Liver (tissue), 3 donors: ENCODE measurements at regions not wholly inside any gene's neighbourhood (a gene's known extent, or its start where the extent isn't known, plus 50 kb on each side); places are given as distances from the start of the nearest gene placed in this dataset.

ENCODE experiments used
- ATF3 ChIP-seq: IDR thresholded peaks from 2 replicates; pipeline ENCODE4 v1.6.1; 2016; ENCODE audit warnings: antibody characterized with exemption
- CTCF ChIP-seq: fragments of 150-350 bp; IDR thresholded peaks from 2 replicates; pipeline ENCODE4 v1.5.1; 2017; ENCODE audit warnings: improper control_type of control experiment, low read depth, low read length; ENCODE audit not compliant: missing input control
- EGR1 ChIP-seq, 2 donors: IDR thresholded peaks; 2 replicates each; pipeline ENCODE4 v1.6.1; 2016 to 2018; ENCODE audit warnings: antibody characterized with exemption in 2 of 2, low read depth in 2 of 2
- GABPA ChIP-seq, 2 donors: IDR thresholded peaks in 1 of 2; conservative IDR thresholded peaks in 1 of 2; 2 replicates each; pipeline ENCODE4 v1.6.1; 2016; ENCODE audit warnings: antibody characterized with exemption in 2 of 2, mild to moderate bottlenecking in 1 of 2, moderate library complexity in 1 of 2
- HNF4A ChIP-seq, 2 donors: conservative IDR thresholded peaks; 2 replicates each; pipeline ENCODE4 v1.6.1; 2016; ENCODE audit warnings: antibody characterized with exemption in 2 of 2, mild to moderate bottlenecking in 2 of 2
- MAX ChIP-seq: IDR thresholded peaks from 2 replicates; pipeline ENCODE4 v1.6.1; 2016; ENCODE audit warnings: antibody characterized with exemption
- RAD21 ChIP-seq, 2 donors: IDR thresholded peaks; 2 replicates each; pipeline ENCODE4 v1.6.1; 2016; ENCODE audit warnings: antibody characterized with exemption in 2 of 2, mild to moderate bottlenecking in 2 of 2
- SP1 ChIP-seq: IDR thresholded peaks from 2 replicates; pipeline ENCODE4 v1.6.1; 2018; ENCODE audit warnings: antibody characterized with exemption, mild to moderate bottlenecking
- YY1 ChIP-seq: IDR thresholded peaks from 2 replicates; pipeline ENCODE4 v1.6.1; 2016; ENCODE audit warnings: antibody characterized with exemption, mild to moderate bottlenecking
- ZBTB33 ChIP-seq: IDR thresholded peaks from 2 replicates; pipeline ENCODE4 v1.6.1; 2016; ENCODE audit warnings: antibody characterized with exemption
- donor health status: healthy.
- donor health status: healthy.

- no peak for TF ChIP-seq ATF3
- TF ChIP-seq CTCF, result no peak
- no peak for TF ChIP-seq GABPA (IDR thresholded peaks at IDR 0.05 in 1 of 2, conservative IDR thresholded peaks at IDR 0.05 in 1 of 2)
- TF ChIP-seq RAD21 (IDR thresholded peaks at IDR 0.05), result no peak
- no peak for TF ChIP-seq SP1
- no peak for TF ChIP-seq YY1
- TF ChIP-seq ZBTB33, result no peak
- no peak for TF ChIP-seq HNF4A (conservative IDR thresholded peaks at IDR 0.05)
- no peak for TF ChIP-seq EGR1 (IDR thresholded peaks at IDR 0.05; ENCODE audit: low read depth in 2 of 2)
- no peak for TF ChIP-seq MAX
These were observed 282.0 kb downstream of the MAP2K4 start for GRCh38 chr17:12302711-12303110.
